Chondrocyte (in vitro differentiated cells): ENCODE measurements at regions not wholly inside any gene's neighbourhood (a gene's known extent, or its start where the extent isn't known, plus 50 kb on each side); places are given as distances from the start of the nearest gene placed in this dataset.

Experiments used
- DNase-seq: peaks from one replicate; pipeline ENCODE4 v3.0.0; 2021; ENCODE audit warnings: mixed read lengths, low spot score
- H3K27ac Mint-ChIP-seq: one replicate; pipeline ENCODE4 v1.8.0; 2021; ENCODE audit warnings: mild to moderate bottlenecking, moderate library complexity, mixed read lengths; ENCODE audit not compliant: unreplicated experiment
- H3K27me3 Mint-ChIP-seq: 2 replicates; pipeline ENCODE4 v1.8.0; 2021; ENCODE audit warnings: low read depth, mixed read lengths
- H3K36me3 Mint-ChIP-seq: 2 replicates; pipeline ENCODE4 v1.8.0; 2021; ENCODE audit warnings: low read depth, mixed read lengths
- H3K4me1 Mint-ChIP-seq: 2 replicates; pipeline ENCODE4 v1.8.0; 2021; ENCODE audit warnings: low read depth, mild to moderate bottlenecking, mixed read lengths
- H3K4me3 Mint-ChIP-seq: one replicate; pipeline ENCODE4 v1.8.0; 2021; ENCODE audit warnings: mild to moderate bottlenecking, moderate library complexity, mixed read lengths; ENCODE audit not compliant: unreplicated experiment
- H3K9me3 Mint-ChIP-seq: 2 replicates; pipeline ENCODE4 v1.8.0; 2021; ENCODE audit warnings: low read depth, mixed read lengths
- TF ChIP-seq, protein P1 (sequence below): fragments of 200-600 bp; sonication (generic); IDR thresholded peaks from 2 replicates; pipeline ENCODE4 v1.5.0; 2021; ENCODE audit warnings: antibody characterized with exemption, mild to moderate bottlenecking, moderate library complexity

DNA sequence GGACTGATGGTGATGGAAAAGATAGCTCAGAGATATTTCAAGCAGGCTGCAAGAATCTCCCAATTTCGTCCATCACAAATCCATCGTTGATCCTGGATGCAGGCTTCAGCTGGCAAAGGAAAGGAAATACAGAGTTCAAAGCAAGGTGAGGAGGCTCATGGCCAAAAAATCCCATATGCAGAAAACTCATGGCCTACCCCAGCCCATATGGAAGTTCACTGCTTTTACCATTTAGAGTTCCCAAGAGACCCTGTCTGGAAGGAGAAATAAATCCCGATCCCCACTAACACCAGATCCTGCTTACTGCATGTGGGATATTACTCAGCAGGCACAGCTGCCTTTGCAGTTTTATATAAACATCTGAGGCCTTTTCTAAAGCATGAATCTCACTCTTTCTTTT is 412.9 kb upstream of the SPRY2 start:
- TF ChIP-seq, protein P1, sequence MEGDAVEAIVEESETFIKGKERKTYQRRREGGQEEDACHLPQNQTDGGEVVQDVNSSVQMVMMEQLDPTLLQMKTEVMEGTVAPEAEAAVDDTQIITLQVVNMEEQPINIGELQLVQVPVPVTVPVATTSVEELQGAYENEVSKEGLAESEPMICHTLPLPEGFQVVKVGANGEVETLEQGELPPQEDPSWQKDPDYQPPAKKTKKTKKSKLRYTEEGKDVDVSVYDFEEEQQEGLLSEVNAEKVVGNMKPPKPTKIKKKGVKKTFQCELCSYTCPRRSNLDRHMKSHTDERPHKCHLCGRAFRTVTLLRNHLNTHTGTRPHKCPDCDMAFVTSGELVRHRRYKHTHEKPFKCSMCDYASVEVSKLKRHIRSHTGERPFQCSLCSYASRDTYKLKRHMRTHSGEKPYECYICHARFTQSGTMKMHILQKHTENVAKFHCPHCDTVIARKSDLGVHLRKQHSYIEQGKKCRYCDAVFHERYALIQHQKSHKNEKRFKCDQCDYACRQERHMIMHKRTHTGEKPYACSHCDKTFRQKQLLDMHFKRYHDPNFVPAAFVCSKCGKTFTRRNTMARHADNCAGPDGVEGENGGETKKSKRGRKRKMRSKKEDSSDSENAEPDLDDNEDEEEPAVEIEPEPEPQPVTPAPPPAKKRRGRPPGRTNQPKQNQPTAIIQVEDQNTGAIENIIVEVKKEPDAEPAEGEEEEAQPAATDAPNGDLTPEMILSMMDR: no peak
- H3K4me1 Mint-ChIP-seq: peaks cover 27% of the 10 kb centered on the region
- DNase-seq: no peak

DNA sequence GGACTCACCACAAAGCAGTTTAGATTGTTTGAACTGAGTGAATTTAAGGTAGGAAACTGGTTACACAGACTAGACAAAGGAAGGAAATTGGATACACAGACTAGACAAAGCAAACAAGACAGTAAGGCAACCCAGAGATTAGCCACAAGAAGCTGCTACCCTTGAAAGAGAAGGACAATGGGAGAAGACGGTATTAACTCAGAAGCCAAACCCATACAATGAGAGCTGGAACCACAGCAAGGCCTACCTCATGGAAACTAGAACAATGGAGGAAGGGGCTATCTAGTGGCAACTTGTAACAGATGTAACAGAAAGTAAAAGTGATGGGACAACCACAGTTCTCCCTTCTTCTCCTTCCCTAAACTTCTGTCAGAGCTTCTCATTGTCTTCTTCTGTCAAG is 410.9 kb upstream of the SPRY2 start:
- Mint-ChIP-seq H3K27me3 (no peaks in the 10 kb centered on the region), H3K4me1 (peaks cover 23% of the 10 kb centered on the region), H3K36me3 (no peaks in the 10 kb centered on the region), H3K9me3 (no peaks in the 10 kb centered on the region), H3K4me3 (no peak overlapping the region), H3K27ac (no peak overlapping the region)
- no peak for DNase-seq
- TF ChIP-seq, protein P1: no peak

More for the DNA sequence above, 412.9 kb upstream of the SPRY2 start:
- Mint-ChIP-seq H3K36me3 (no peaks in the 10 kb centered on the region), H3K4me3 (no peak overlapping the region), H3K27me3 (no peaks in the 10 kb centered on the region), H3K27ac (no peak overlapping the region), H3K9me3 (peaks cover 3% of the 10 kb centered on the region)

GRCh38 chr13:80744147-80744914 is 403.4 kb upstream of the SPRY2 start:
- Mint-ChIP-seq H3K36me3 (no peaks in the 10 kb centered on the region), H3K4me3 (no peak overlapping the region), H3K4me1 (no peaks in the 10 kb centered on the region), H3K9me3 (peaks cover 2% of the 10 kb centered on the region), H3K27me3 (no peaks in the 10 kb centered on the region), H3K27ac (no peak overlapping the region)
- TF ChIP-seq, protein P1: no peak
- DNase-seq: no peak

DNA sequence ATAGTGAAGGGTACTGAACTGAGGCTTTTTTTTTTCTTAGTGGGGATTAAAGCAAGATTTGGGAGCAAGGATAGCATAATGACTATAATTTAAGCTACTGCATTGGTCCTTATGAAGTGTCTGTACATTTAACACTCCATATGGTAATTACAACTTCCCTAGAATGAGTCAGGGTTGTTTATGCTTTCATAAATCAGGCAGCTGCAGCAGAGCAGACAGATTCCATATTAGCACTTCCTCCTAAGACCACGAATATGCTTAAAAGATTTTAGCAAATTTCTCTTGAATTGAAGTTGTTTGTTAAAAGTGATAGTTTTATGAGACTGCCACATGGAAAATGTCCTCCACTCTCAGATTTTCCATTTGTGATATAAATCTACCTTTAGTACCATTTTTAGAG is 401.1 kb upstream of the SPRY2 start:
- H3K9me3 Mint-ChIP-seq: peaks cover 14% of the 10 kb centered on the region
- H3K27ac Mint-ChIP-seq: no peak overlapping the region
- H3K4me3 Mint-ChIP-seq: no peak overlapping the region
- TF ChIP-seq, protein P1: no peak
- no peaks in the 10 kb centered on the region for H3K36me3 Mint-ChIP-seq
- no peak for DNase-seq
- no peaks in the 10 kb centered on the region for H3K4me1 Mint-ChIP-seq
- no peaks in the 10 kb centered on the region for H3K27me3 Mint-ChIP-seq

GRCh38 chr13:80740071-80740470 is 399.1 kb upstream of the SPRY2 start:
- H3K27me3 Mint-ChIP-seq: no peaks in the 10 kb centered on the region
- peaks cover 1% of the 10 kb centered on the region for H3K4me1 Mint-ChIP-seq
- no peak for DNase-seq
- H3K9me3 Mint-ChIP-seq: peaks cover 11% of the 10 kb centered on the region
- H3K27ac Mint-ChIP-seq: no peak overlapping the region
- no peak overlapping the region for H3K4me3 Mint-ChIP-seq
- TF ChIP-seq, protein P1: no peak
- H3K36me3 Mint-ChIP-seq: peaks cover 1% of the 10 kb centered on the region
